ENCODE measurements at regions not wholly inside any gene's neighbourhood (a gene's known extent, or its start where the extent isn't known, plus 50 kb on each side); places are given as distances from the start of the nearest gene placed in this dataset.

- no peak for DNase-seq
- H3K36me3 ChIP-seq: no peaks in the 10 kb centered on the region
- H3K27me3 ChIP-seq: no peaks in the 10 kb centered on the region
- no peaks in the 10 kb centered on the region for H3K4me1 ChIP-seq
- H3K4me3 ChIP-seq: no peak overlapping the region
- intact Hi-C loops (cut with DNase I): no loop called here
- 79 to 89% methylated on average over 2 of the region's 2 CpGs for WGBS, 2 donors
- TF ChIP-seq EP300 (IDR thresholded peaks at IDR 0.05): no peak
- H3K27ac ChIP-seq: no peak overlapping the region
- no peaks in the 10 kb centered on the region for H3K9me3 ChIP-seq
These were observed 508.9 kb upstream of the POU3F3 start for GRCh38 chr2:104344985-104345384.

GRCh38 chr2:104358122-104358521 lies 495.8 kb upstream of the POU3F3 start:
- WGBS, 2 donors: 88 to 90% methylated on average over 5 of the region's 5 CpGs
- TF ChIP-seq POLR2AphosphoS5 (IDR thresholded peaks at IDR 0.05) (no peak), CTCF (IDR thresholded peaks at IDR 0.05) (no peak)
- Histone ChIP-seq H3K4me3 (no peak overlapping the region), H3K27ac (no peak overlapping the region), H3K9me3 (no peaks in the 10 kb centered on the region), H3K36me3 (no peaks in the 10 kb centered on the region), H3K27me3 (no peaks in the 10 kb centered on the region), H3K4me1 (no peaks in the 10 kb centered on the region)
- intact Hi-C loops (cut with DNase I): no loop called here
- no peak for DNase-seq

- intact Hi-C loops (cut with DNase I): no loop called here
These were observed 492.5 kb upstream of the POU3F3 start for GRCh38 chr2:104361414-104361813.

GRCh38 chr2:104368089-104368488 lies 485.8 kb upstream of the POU3F3 start:
- Histone ChIP-seq H3K4me1 (no peaks in the 10 kb centered on the region), H3K4me3 (no peak overlapping the region), H3K36me3 (no peaks in the 10 kb centered on the region), H3K27ac (no peak overlapping the region), H3K9me3 (no peaks in the 10 kb centered on the region), H3K27me3 (no peaks in the 10 kb centered on the region)
- no peak for DNase-seq
- TF ChIP-seq EP300 (IDR thresholded peaks at IDR 0.05) (no peak), CTCF (IDR thresholded peaks at IDR 0.05) (no peak), POLR2A (IDR thresholded peaks at IDR 0.05) (no peak), POLR2AphosphoS5 (IDR thresholded peaks at IDR 0.05) (no peak)
- intact Hi-C loops (cut with DNase I): no loop called here
- 83 to 90% methylated on average over 10 of the region's 10 CpGs for WGBS, 2 donors

More at GRCh38 chr2:104361414-104361813, 492.5 kb upstream of the POU3F3 start:
- no peak overlapping the region for H3K27ac ChIP-seq
- no peaks in the 10 kb centered on the region for H3K4me1 ChIP-seq
- H3K9me3 ChIP-seq: no peaks in the 10 kb centered on the region
- H3K27me3 ChIP-seq: no peaks in the 10 kb centered on the region
- no peaks in the 10 kb centered on the region for H3K36me3 ChIP-seq
- WGBS, 2 donors: 55 to 62% methylated on average over 5 of the region's 5 CpGs
- TF ChIP-seq POLR2AphosphoS5 (IDR thresholded peaks at IDR 0.05) (no peak), POLR2A (IDR thresholded peaks at IDR 0.05) (no peak), CTCF (IDR thresholded peaks at IDR 0.05) (no peak), EP300 (IDR thresholded peaks at IDR 0.05) (no peak)
- no peak overlapping the region for H3K4me3 ChIP-seq
- no peak for DNase-seq

GRCh38 chr2:104371087-104371781 lies 482.7 kb upstream of the POU3F3 start:
- Histone ChIP-seq H3K4me1 (no peaks in the 10 kb centered on the region), H3K27ac (no peak overlapping the region), H3K27me3 (no peaks in the 10 kb centered on the region), H3K4me3 (no peak overlapping the region), H3K9me3 (no peaks in the 10 kb centered on the region), H3K36me3 (no peaks in the 10 kb centered on the region)
- TF ChIP-seq EP300 (IDR thresholded peaks at IDR 0.05) (no peak), CTCF (IDR thresholded peaks at IDR 0.05) (no peak), POLR2AphosphoS5 (IDR thresholded peaks at IDR 0.05) (no peak), POLR2A (IDR thresholded peaks at IDR 0.05) (no peak)
- 63 to 75% methylated on average over 5 of the region's 5 CpGs for WGBS, 2 donors
- DNase-seq: no peak
- intact Hi-C loops (cut with DNase I): no loop called here
